Hepatocyte (in vitro differentiated cells): ENCODE measurements at regions not wholly inside any gene's neighbourhood (a gene's known extent, or its start where the extent isn't known, plus 50 kb on each side); places are given as distances from the start of the nearest gene placed in this dataset.

ENCODE experiments used
- DNase-seq: peaks from one replicate; pipeline ENCODE4 v3.0.0-alpha.2; 2016; ENCODE audit warnings: low spot score
- H2AFZ ChIP-seq: fragments of 200-600 bp; sonication (generic); 2 replicates; pipeline ENCODE4 v1.6.0; 2016; ENCODE audit warnings: antibody characterized with exemption, mild to moderate bottlenecking
- H3K27ac ChIP-seq: fragments of 200-600 bp; sonication (generic); 2 replicates; pipeline ENCODE4 v1.5.1; 2016; ENCODE audit warnings: mild to moderate bottlenecking
- H3K27me3 ChIP-seq: fragments of 200-600 bp; sonication (generic); 2 replicates; pipeline ENCODE4 v1.6.1; 2016
- H3K36me3 ChIP-seq: fragments of 200-600 bp; sonication (generic); replicated peaks from 2 replicates; pipeline ENCODE4 v1.5.1; 2016; ENCODE audit warnings: low read depth; ENCODE audit not compliant: insufficient read depth
- H3K4me1 ChIP-seq: fragments of 200-600 bp; sonication (generic); 2 replicates; pipeline ENCODE4 v1.5.1; 2016; ENCODE audit warnings: mild to moderate bottlenecking, moderate library complexity; ENCODE audit not compliant: insufficient read depth
- H3K4me2 ChIP-seq: fragments of 200-600 bp; sonication (generic); 2 replicates; pipeline ENCODE4 v1.6.0; 2016
- H3K4me3 ChIP-seq: fragments of 200-600 bp; sonication (generic); 2 replicates; pipeline ENCODE4 v1.5.1; 2016; ENCODE audit warnings: mild to moderate bottlenecking
- H3K79me2 ChIP-seq: fragments of 200-600 bp; sonication (generic); 2 replicates; pipeline ENCODE4 v1.6.0; 2017; ENCODE audit warnings: mild to moderate bottlenecking
- H3K9me2 ChIP-seq: fragments of 200-600 bp; sonication (generic); replicated peaks from 2 replicates; pipeline ENCODE4 v1.6.0; 2017; ENCODE audit warnings: mild to moderate bottlenecking; ENCODE audit not compliant: insufficient read depth
- H3K9me3 ChIP-seq: fragments of 200-600 bp; sonication (generic); 2 replicates; pipeline ENCODE4 v1.5.1; 2016; ENCODE audit warnings: low read depth, mild to moderate bottlenecking
- H4K20me1 ChIP-seq: fragments of 200-600 bp; sonication (generic); 2 replicates; pipeline ENCODE4 v1.6.0; 2016; ENCODE audit warnings: mild to moderate bottlenecking; ENCODE audit not compliant: insufficient read depth, poor library complexity, severe bottlenecking
- CTCF ChIP-seq: fragments of 200-600 bp; sonication (generic); IDR thresholded peaks from 2 replicates; pipeline ENCODE4 v1.5.1; 2016; ENCODE audit warnings: antibody characterized with exemption, mild to moderate bottlenecking; ENCODE audit not compliant: poor library complexity
- EZH2 ChIP-seq: fragments of 200-600 bp; sonication (generic); IDR thresholded peaks from 2 replicates; pipeline ENCODE4 v1.6.1; 2016; ENCODE audit warnings: antibody characterized with exemption, mild to moderate bottlenecking, borderline replicate concordance
- EZH2phosphoT487 ChIP-seq: fragments of 200-600 bp; sonication (generic); IDR thresholded peaks from one replicate; pipeline ENCODE4 v1.6.1; 2018; ENCODE audit warnings: antibody characterized with exemption, mild to moderate bottlenecking, low read depth, moderate library complexity; ENCODE audit not compliant: unreplicated experiment, severe bottlenecking
- WGBS: methylation state at CpG from one replicate; pipeline ENCODE4 v1.1.6; 2016; ENCODE audit warnings: low lambda C conversion rate; ENCODE audit errors: missing lambda C conversion rate; 5-methylcytosine and 5-hydroxymethylcytosine counted together

DNA sequence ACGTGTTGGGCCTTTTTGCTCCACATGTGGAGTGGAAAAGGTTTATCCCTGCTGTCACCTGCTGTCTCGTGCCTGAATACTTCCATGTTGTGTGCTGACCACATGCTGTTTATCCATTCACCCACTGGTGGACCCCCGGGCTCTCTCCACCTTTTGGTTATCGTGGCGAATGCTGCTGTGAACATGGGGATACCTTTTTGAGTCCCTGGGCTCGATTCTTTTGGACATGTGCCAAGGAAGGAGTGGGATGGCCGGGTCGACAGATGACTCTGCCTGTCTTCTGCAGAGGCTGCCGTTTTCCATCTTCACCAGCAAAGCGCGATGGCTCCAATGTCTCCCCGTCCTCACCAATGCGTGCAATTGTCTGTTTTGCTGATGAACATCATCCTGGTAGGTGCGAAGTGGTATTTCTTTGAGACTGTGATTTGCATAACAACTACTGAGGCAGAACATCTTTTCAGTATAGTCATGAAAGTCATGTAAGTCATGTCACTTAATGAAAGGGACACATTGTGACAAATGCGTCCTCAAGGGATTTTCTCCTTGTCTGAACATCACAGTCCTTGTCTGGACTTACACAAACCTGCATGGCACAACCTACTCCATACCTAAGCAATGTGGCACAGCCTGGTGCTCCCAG is 758.7 kb downstream of the BRD1 start:
- no peaks in the 10 kb centered on the region for H3K4me1 ChIP-seq
- H3K4me2 ChIP-seq, result no peak overlapping the region
- H3K36me3 ChIP-seq, result no peaks in the 10 kb centered on the region
- no peak overlapping the region for H3K27ac ChIP-seq
- 82% methylated on average over 15 of the region's 15 CpGs for WGBS
- H3K27me3 ChIP-seq, result peaks cover 7% of the 10 kb centered on the region
- no peaks in the 10 kb centered on the region for H4K20me1 ChIP-seq
- no peak overlapping the region for H3K4me3 ChIP-seq
- no peaks in the 10 kb centered on the region for H3K9me3 ChIP-seq
- H2AFZ ChIP-seq, result no peak overlapping the region
- H3K9me2 ChIP-seq, result no peaks in the 10 kb centered on the region
- no peaks in the 10 kb centered on the region for H3K79me2 ChIP-seq
- DNase-seq, result no peak
- TF ChIP-seq CTCF, result no peak
- TF ChIP-seq EZH2phosphoT487, result no peak
- TF ChIP-seq EZH2, result no peak

- no peak for DNase-seq
- 88% methylated on average over 4 of the region's 4 CpGs for WGBS
- no peaks in the 10 kb centered on the region for H4K20me1 ChIP-seq
- no peak overlapping the region for H3K4me3 ChIP-seq
- no peak overlapping the region for H3K4me2 ChIP-seq
- H3K27ac ChIP-seq, result no peak overlapping the region
- no peak overlapping the region for H2AFZ ChIP-seq
- H3K79me2 ChIP-seq, result no peaks in the 10 kb centered on the region
- no peaks in the 10 kb centered on the region for H3K9me3 ChIP-seq
- H3K4me1 ChIP-seq, result no peaks in the 10 kb centered on the region
- no peaks in the 10 kb centered on the region for H3K9me2 ChIP-seq
- TF ChIP-seq CTCF (no peak), EZH2 (no peak), EZH2phosphoT487 (no peak)
- H3K36me3 ChIP-seq, result no peaks in the 10 kb centered on the region
- H3K27me3 ChIP-seq, result peaks cover 7% of the 10 kb centered on the region
Measured at GRCh38 chr22:49067504-49067903, 760.2 kb downstream of the BRD1 start.

- Histone ChIP-seq H3K4me3 (no peak overlapping the region), H3K36me3 (no peaks in the 10 kb centered on the region), H3K79me2 (no peaks in the 10 kb centered on the region), H3K4me1 (no peaks in the 10 kb centered on the region), H3K4me2 (no peak overlapping the region), H3K9me2 (no peaks in the 10 kb centered on the region), H3K9me3 (no peaks in the 10 kb centered on the region), H3K27me3 (peaks cover 4% of the 10 kb centered on the region), H2AFZ (no peak overlapping the region), H3K27ac (no peak overlapping the region), H4K20me1 (no peaks in the 10 kb centered on the region)
- no peak for TF ChIP-seq EZH2
- no peak for TF ChIP-seq CTCF
- no peak for TF ChIP-seq EZH2phosphoT487
- WGBS, result 62% methylated on average over 9 of the region's 9 CpGs
- no peak for DNase-seq
Measured at GRCh38 chr22:49066619-49067018, 761.1 kb downstream of the BRD1 start.
